ENCODE measurements at regions not wholly inside any gene's neighbourhood (a gene's known extent, or its start where the extent isn't known, plus 50 kb on each side); places are given as distances from the start of the nearest gene placed in this dataset.

DNA sequence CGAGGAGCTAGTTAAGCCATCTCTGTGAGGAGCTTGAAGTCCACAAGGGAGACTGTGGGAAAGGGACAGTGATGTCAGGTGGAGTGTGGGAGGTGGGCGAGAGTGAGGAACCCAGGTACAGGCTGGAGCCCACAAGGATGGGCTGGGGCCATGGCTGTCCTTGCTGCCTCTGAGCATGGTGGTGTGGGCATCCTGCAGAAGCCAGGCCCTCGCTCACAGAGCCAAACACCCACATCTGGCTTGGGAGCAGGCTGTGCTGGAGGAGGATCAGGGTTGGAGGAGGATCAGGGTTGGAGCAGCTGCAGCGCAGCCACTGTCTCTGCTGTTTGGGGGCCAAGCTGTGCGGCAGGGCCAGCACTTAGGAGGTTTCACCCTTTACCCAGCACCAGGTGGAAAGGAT is 58.2 kb upstream of the ENPP7 start:
- H3K4me1 ChIP-seq (ENCODE audit: insufficient read depth, low read length, poor library complexity, severe bottlenecking), result no peaks in the 10 kb centered on the region
- no peak for DNase-seq (ENCODE audit: low spot score)
- peaks cover 49% of the 10 kb centered on the region for H3K27me3 ChIP-seq (replicated peaks; ENCODE audit: insufficient read depth, low read depth, low read length, poor library complexity)
- ChIA-PET POLR2A (ENCODE audit: low non-redundant PET) (no interaction called here), CTCF (no interaction called here)
- peaks cover 7% of the 10 kb centered on the region for H3K9me3 ChIP-seq (ENCODE audit: low read depth, low read length, poor library complexity, severe bottlenecking)
- H3K36me3 ChIP-seq (ENCODE audit: insufficient read depth, low read length, poor library complexity, severe bottlenecking), result no peaks in the 10 kb centered on the region
- intact Hi-C loops (cut with micrococcal nuclease; ENCODE audit: unreplicated experiment), result no loop called here
- no peak overlapping the region for H3K4me3 ChIP-seq (ENCODE audit: low read depth, low read length, poor library complexity, severe bottlenecking)
- BruUV-seq (replicated peaks), result no TSS peak
- no peak overlapping the region for H3K27ac ChIP-seq (ENCODE audit: low read depth, low read length, poor library complexity, severe bottlenecking)
- TF ChIP-seq EZH2 (IDR thresholded peaks at IDR 0.05; ENCODE audit: borderline replicate concordance, low read depth, low read length, poor library complexity, severe bottlenecking), result no peak
- TF ChIP-seq, protein P1, sequence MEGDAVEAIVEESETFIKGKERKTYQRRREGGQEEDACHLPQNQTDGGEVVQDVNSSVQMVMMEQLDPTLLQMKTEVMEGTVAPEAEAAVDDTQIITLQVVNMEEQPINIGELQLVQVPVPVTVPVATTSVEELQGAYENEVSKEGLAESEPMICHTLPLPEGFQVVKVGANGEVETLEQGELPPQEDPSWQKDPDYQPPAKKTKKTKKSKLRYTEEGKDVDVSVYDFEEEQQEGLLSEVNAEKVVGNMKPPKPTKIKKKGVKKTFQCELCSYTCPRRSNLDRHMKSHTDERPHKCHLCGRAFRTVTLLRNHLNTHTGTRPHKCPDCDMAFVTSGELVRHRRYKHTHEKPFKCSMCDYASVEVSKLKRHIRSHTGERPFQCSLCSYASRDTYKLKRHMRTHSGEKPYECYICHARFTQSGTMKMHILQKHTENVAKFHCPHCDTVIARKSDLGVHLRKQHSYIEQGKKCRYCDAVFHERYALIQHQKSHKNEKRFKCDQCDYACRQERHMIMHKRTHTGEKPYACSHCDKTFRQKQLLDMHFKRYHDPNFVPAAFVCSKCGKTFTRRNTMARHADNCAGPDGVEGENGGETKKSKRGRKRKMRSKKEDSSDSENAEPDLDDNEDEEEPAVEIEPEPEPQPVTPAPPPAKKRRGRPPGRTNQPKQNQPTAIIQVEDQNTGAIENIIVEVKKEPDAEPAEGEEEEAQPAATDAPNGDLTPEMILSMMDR (conservative IDR thresholded peaks at IDR 0.05; ENCODE audit: low read depth, low read length), result no peak

DNA sequence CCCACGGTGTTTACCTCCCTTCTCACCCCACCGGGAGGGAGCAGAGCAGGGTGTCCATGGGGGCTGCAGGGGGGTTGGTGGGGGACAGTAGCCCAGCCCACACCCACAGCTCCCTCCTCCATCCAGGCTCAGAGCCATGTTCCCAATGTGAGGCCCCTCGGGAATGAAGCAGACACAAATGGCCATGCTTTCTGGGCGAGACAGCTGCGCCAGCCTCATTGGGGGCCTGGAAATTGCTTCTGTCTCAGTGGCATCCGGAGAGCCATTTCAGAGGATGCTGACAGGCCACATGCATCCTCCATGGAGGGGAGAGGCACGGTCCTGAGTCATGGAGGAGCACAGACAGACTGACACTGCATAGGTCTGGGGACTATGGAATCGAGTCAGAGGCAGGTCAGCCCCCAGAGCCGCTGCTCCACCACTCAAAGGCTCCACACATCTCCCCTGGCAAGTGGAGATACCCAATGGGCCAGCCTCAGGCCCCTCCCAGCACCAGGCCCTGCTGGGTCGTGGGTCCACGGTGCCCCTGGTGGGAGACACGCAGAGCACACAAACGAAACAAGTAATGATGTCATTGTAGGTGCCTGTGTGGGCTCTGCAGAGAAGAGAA is 59.6 kb upstream of the ENPP7 start:
- BruUV-seq (replicated peaks), result no TSS peak
- Histone ChIP-seq H3K4me3 (ENCODE audit: low read depth, low read length, poor library complexity, severe bottlenecking) (no peak overlapping the region), H3K27me3 (replicated peaks; ENCODE audit: insufficient read depth, low read depth, low read length, poor library complexity) (peaks cover 36% of the 10 kb centered on the region), H3K36me3 (ENCODE audit: insufficient read depth, low read length, poor library complexity, severe bottlenecking) (no peaks in the 10 kb centered on the region), H3K9me3 (ENCODE audit: low read depth, low read length, poor library complexity, severe bottlenecking) (peaks cover 7% of the 10 kb centered on the region), H3K4me1 (ENCODE audit: insufficient read depth, low read length, poor library complexity, severe bottlenecking) (no peaks in the 10 kb centered on the region), H3K27ac (ENCODE audit: low read depth, low read length, poor library complexity, severe bottlenecking) (no peak overlapping the region)
- TF ChIP-seq, protein P1 (conservative IDR thresholded peaks at IDR 0.05; ENCODE audit: low read depth, low read length), result no peak
- TF ChIP-seq EZH2 (IDR thresholded peaks at IDR 0.05; ENCODE audit: borderline replicate concordance, low read depth, low read length, poor library complexity, severe bottlenecking), result no peak
- CTCF ChIA-PET, result no interaction called here
- intact Hi-C loops (cut with micrococcal nuclease; ENCODE audit: unreplicated experiment), result no loop called here
- POLR2A ChIA-PET (ENCODE audit: low non-redundant PET), result no interaction called here
- DNase-seq (ENCODE audit: low spot score), result no peak

DNA sequence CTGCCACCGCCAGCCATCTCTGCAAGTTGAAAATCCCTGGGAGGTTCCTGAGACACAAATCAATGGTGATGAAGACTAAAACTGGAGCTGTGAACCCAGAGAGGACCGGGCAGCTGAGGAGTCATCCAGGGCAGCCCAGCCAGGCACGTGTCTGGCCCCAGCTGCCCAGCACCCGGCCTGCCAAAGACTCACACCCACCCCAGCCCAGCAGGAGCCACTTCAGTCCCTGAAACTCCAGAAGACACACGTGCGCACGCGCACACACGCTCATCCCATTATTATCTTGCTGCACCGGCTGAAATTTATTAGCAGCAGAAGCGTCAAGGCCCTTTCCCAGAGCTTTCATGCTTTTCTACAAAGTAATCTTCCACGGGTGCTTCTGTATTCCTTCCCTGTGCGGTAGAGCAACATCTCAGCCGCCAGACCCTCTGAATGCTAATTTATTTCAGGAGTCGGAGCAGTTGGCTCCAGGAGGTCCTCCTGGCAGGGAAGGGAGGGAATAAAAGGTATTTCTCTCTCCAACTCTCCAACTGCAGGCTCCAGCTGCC is 59.8 kb upstream of the RBFOX3 start:
- H3K9me3 ChIP-seq (ENCODE audit: low read depth, low read length, poor library complexity, severe bottlenecking), result peaks cover 7% of the 10 kb centered on the region
- no peak overlapping the region for H3K27ac ChIP-seq (ENCODE audit: low read depth, low read length, poor library complexity, severe bottlenecking)
- TF ChIP-seq EZH2 (IDR thresholded peaks at IDR 0.05; ENCODE audit: borderline replicate concordance, low read depth, low read length, poor library complexity, severe bottlenecking), result no peak
- TF ChIP-seq, protein P1 (conservative IDR thresholded peaks at IDR 0.05; ENCODE audit: low read depth, low read length), result no peak
- POLR2A ChIA-PET (ENCODE audit: low non-redundant PET), result no interaction called here
- intact Hi-C loops (cut with micrococcal nuclease; ENCODE audit: unreplicated experiment), result no loop called here
- H3K27me3 ChIP-seq (replicated peaks; ENCODE audit: insufficient read depth, low read depth, low read length, poor library complexity), result peaks cover 33% of the 10 kb centered on the region
- H3K4me3 ChIP-seq (ENCODE audit: low read depth, low read length, poor library complexity, severe bottlenecking), result no peak overlapping the region
- peak; percentile 24 for DNase-seq (ENCODE audit: low spot score)
- H3K4me1 ChIP-seq (ENCODE audit: insufficient read depth, low read length, poor library complexity, severe bottlenecking), result no peaks in the 10 kb centered on the region
- BruUV-seq (replicated peaks), result no TSS peak
- no peaks in the 10 kb centered on the region for H3K36me3 ChIP-seq (ENCODE audit: insufficient read depth, low read length, poor library complexity, severe bottlenecking)
- CTCF ChIA-PET, result no interaction called here

Measured in A673 (cell line).